ENCODE measurements at regions not wholly inside any gene's neighbourhood (a gene's known extent, or its start where the extent isn't known, plus 50 kb on each side); places are given as distances from the start of the nearest gene placed in this dataset.

GRCh38 chr13:99911965-99912566 lies 59.5 kb downstream of the ZIC5 start:
- H3K4me3 ChIP-seq (ENCODE audit: low read depth, low read length), result no peak overlapping the region
- in situ Hi-C loops (cut with HindIII; ENCODE audit: low sequenced_read_pairs), result no loop called here
- no peak for TF ChIP-seq CTCF (IDR thresholded peaks at IDR 0.05; ENCODE audit: low read depth, low read length)
- no peak for DNase-seq (ENCODE audit: low read depth, low spot score)

- TF ChIP-seq CTCF (IDR thresholded peaks at IDR 0.05; ENCODE audit: low read depth, low read length), result no peak
- no peak overlapping the region for H3K4me3 ChIP-seq (ENCODE audit: low read depth, low read length)
- no peak for DNase-seq (ENCODE audit: low read depth, low spot score)
- in situ Hi-C loops (cut with HindIII; ENCODE audit: low sequenced_read_pairs), result no loop called here
Measured at GRCh38 chr13:99911069-99911964, 60.2 kb downstream of the ZIC5 start.

- TF ChIP-seq CTCF (IDR thresholded peaks at IDR 0.05; ENCODE audit: low read depth, low read length), result no peak
- in situ Hi-C loops (cut with HindIII; ENCODE audit: low sequenced_read_pairs), result no loop called here
- DNase-seq (ENCODE audit: low read depth, low spot score), result no peak
- no peak overlapping the region for H3K4me3 ChIP-seq (ENCODE audit: low read depth, low read length)
Measured at GRCh38 chr13:99909836-99910619, 61.5 kb downstream of the ZIC5 start.

GRCh38 chr13:99909097-99909835 lies 62.3 kb downstream of the ZIC5 start:
- DNase-seq (ENCODE audit: low read depth, low spot score), result no peak
- in situ Hi-C loops (cut with HindIII; ENCODE audit: low sequenced_read_pairs), result no loop called here
- no peak for TF ChIP-seq CTCF (IDR thresholded peaks at IDR 0.05; ENCODE audit: low read depth, low read length)
- no peak overlapping the region for H3K4me3 ChIP-seq (ENCODE audit: low read depth, low read length)

GRCh38 chr13:99908140-99908803 lies 63.3 kb downstream of the ZIC5 start:
- TF ChIP-seq CTCF (IDR thresholded peaks at IDR 0.05; ENCODE audit: low read depth, low read length), result no peak
- no peak overlapping the region for H3K4me3 ChIP-seq (ENCODE audit: low read depth, low read length)
- DNase-seq (ENCODE audit: low read depth, low spot score), result peak; percentile 26
- in situ Hi-C loops (cut with HindIII; ENCODE audit: low sequenced_read_pairs), result no loop called here
